NCI-H1417 (cell line): ENCODE measurements at regions not wholly inside any gene's neighbourhood (a gene's known extent, or its start where the extent isn't known, plus 50 kb on each side); places are given as distances from the start of the nearest gene placed in this dataset.

ENCODE experiments used
- DNase-seq, 3 experiments: peaks; one replicate each; lab custom pipeline; 2025; lab: John Stamatoyannopoulos, UW

DNA sequence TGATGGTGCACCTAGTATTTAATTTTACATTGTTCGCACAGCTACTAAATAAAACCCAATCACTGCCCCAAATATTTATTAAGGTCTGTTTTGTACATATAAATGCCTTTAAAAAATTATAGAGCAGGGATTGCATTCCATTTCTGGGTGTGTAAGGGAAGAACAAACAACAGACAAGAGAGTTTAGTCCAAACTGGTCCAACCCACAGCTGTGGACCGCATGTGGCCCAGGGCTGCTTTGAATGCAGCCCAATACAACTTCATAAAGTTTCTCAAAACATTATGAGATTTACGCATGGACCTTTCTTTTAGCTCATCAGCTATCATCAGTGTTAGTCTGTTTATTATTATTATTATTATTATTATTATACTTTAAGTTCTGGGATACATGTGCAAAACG, 114.8 kb upstream of the LRATD1 start:
- no peak for DNase-seq

DNA sequence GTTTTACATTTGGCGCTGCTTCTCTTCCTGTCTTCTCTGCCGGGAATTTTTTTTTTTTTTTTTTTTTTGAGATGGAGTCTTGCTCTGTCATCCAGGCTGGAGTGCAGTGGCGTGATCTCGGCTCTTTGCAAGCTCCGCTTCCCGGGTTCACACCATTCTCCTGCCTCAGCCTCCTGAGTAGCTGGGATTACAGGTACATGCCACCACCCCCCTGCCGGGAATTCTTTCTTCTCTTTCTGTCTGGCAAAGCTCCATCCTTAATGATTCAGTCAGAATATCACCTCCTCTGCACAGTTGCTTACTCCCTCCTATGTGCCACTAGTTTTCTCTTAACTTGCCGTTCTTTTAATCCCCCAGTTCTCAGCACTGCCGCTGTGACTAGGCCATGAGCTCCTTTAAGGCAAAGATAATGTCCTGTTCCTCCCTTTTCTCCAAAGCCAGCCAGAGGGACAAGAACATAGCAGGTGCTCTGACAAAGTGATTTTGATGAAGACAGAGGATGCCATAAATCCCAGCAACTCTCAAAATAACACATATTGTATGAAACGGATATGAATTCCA, 112.1 kb upstream of the LRATD1 start:
- no peak for DNase-seq

DNA sequence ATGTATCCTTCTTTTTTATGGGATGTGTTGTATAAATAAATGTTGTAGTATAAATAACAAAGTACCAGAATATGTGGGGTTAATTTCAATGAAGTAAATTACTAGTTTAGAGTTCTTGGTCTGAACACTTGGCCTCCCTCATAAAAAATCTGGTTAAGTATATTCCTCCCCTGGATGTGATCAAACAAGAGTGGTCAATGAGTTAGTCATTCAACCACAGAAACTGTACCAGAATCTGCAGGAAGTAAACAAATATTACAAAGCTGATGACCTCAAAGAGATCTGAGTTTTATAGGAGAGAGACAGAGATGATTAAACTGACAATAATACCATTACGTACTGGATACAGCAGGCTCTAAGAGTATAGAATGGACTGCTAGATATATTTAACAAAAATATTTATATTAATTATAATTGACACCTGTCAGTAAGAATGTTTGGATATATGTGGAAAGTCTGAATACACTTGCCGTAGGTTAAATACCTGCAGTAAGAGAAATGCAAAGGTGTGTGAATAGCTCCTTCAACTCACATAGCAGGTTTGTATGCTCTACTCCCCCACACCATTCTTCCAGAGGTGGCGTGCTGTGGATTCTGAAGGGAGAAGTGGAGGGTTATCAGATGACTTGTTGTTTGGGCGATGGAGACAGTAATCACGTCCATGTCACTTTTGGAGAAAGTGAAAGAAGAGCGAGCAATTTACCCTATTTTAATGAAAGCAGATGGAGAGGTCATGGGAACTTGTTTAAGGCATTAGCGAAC, 108.3 kb upstream of the LRATD1 start:
- DNase-seq: no peak

GRCh38 chr2:14524803-14525080, 107.8 kb upstream of the LRATD1 start:
- DNase-seq: no peak

DNA sequence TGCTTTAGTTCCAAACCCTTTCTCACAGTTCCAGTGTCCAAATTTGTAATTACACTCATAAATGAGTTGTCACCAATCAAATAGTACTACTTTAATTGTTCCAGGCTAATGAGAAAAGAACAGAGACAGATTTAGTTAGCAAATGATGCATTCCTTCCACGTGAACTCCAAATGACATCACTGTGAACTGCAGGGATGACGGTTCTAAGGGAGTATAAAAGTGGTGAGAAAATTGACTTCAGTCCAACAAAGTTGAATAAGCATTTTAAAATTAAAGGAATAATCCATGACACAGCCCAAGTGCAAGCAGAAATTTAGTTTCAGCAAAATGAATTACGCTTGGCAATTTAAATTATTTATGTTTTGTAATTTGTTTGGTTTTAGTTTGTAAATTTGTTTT, 102.0 kb upstream of the LRATD1 start:
- DNase-seq: no peak

DNA sequence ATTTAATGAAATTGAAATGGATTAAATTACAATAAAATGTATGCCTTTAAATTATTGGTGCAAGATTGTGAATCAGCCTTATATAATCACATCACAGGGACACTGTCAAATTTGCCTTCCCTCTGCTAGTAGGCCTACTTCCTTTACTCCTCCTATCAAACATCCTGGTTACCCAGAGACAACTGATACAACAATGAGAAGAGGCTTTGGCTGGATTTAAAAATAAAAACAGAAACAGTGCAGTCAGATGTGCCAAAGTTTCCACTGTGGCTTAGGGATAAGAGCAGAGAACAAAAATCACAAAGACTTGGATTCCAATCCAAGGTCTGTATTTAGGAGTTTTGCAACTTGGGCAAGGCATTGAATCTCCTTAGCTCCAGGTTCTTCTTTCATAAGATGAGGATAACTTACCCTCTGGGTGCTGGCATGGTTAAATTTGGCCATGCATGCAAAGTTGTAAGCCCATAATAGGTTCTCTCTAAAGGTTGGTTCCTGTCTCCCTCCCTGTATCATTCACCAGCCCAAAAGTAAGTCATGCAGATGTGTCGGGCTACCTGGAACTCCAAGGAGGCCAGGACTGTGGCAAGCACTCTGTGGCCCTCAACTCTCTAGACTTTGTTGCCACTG, 99.3 kb upstream of the LRATD1 start:
- DNase-seq: no peak

DNA sequence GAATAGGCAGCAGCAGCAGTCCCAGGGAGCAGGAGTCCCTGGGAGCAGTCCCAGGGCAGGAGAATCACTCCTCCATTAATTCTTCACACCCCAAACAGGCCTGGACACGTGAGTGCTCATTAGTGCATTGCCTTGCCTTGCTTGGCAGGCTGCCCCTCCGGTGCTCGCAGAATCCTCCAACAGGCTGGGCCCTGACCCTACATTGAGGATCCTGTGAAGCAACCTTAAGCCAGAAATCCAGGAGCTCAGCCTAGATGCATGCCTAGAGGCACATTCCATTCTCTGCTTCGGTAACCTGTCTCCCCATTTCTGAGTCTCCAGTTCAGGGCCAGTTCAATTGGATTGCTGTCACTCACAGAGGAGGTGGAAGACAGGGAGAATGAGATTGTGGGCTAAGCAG, 97.4 kb upstream of the LRATD1 start:
- no peak for DNase-seq

- no peak for DNase-seq
Measured at GRCh38 chr2:14536976-14537375, 95.5 kb upstream of the LRATD1 start.

- no peak for DNase-seq
Measured at GRCh38 chr2:14540015-14540414, 92.5 kb upstream of the LRATD1 start.

- peak in 2 of 3 experiments; percentile 23 to 69 for DNase-seq
Measured at GRCh38 chr2:14543284-14543683, 89.2 kb upstream of the LRATD1 start.

GRCh38 chr2:14544247-14544646, 88.3 kb upstream of the LRATD1 start:
- no peak for DNase-seq

GRCh38 chr2:14547830-14548229, 84.7 kb upstream of the LRATD1 start:
- no peak for DNase-seq

DNA sequence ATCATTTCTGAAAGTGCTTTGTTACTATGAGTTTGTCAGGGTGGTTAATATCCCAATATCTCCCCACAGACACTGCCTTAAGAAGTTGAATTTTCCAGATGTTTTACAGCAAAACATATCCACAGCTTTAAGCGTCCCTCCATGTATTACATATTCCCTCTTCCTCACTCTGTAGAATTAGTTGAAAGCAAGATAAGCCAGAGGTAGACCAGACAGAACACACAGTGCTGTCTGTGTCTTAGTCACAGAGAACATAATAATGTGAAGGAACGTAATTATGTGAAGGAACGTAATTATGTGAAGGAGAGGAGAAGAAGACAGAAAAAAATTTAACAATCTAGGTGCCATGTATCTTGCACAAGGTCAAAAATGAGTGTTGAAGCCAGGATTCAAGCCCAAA, 81.9 kb upstream of the LRATD1 start:
- DNase-seq: no peak

DNA sequence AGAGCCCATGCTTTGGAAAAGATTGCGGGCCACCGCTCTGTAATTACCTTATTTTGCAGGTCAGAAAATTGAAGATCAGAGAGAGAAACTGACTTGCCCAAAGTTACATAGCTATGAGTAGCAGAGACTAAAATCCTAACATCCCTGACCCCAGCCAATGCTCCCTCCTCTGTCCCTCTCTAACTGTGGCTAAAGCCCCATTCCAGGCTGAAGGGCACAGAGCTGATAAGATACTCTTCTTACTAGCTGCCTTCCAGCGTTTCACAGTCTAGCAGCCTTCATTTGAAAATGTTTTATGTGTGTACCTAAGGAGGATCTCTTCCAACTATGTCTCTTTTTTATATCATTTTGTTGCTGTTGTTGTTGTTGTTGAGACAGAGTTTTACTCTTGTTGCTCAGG, 81.4 kb upstream of the LRATD1 start:
- DNase-seq: no peak

GRCh38 chr2:14552286-14552685, 80.2 kb upstream of the LRATD1 start:
- DNase-seq: no peak

- DNase-seq: no peak
Measured at GRCh38 chr2:14552818-14553217, 79.7 kb upstream of the LRATD1 start.

- DNase-seq: no peak
Measured at GRCh38 chr2:14554849-14555545, 77.5 kb upstream of the LRATD1 start.

DNA sequence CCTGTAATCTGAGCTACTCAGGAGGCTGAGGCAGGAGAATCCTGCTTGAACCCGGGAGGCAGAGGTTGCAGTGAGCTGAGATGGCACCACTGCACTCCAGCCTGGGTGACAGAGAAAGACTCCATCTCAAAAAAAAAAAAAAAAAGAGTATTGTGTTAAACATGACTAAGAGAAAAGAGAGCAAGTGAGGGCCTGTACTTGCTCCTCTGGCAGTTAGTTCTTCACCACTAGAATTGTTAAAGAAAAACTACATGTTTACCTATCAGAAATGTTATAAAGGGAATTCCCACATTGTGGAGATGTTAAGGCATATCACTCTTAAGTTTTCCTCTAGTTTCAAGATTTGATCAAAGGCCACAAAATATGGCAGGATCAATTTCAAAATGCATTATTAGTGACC, 75.4 kb upstream of the LRATD1 start:
- DNase-seq: no peak

DNA sequence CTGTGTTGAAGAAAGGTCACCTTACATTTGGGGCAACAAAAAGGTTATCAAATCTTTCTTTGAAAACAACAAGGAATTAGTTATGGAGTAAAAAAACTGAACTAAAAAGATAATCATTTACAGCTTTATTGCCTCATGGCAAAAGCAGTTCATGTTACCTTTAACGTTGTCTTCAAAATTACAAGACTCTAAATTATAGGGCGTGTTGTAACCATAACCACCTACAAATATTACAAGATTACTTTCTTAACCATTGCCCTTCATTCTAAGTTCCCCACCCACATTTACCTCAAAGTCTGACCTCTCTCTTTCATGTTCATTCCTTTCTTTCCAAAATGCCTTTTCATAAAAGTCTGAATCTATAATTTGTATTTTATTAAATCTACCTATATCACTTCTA, 74.6 kb upstream of the LRATD1 start:
- no peak for DNase-seq

DNA sequence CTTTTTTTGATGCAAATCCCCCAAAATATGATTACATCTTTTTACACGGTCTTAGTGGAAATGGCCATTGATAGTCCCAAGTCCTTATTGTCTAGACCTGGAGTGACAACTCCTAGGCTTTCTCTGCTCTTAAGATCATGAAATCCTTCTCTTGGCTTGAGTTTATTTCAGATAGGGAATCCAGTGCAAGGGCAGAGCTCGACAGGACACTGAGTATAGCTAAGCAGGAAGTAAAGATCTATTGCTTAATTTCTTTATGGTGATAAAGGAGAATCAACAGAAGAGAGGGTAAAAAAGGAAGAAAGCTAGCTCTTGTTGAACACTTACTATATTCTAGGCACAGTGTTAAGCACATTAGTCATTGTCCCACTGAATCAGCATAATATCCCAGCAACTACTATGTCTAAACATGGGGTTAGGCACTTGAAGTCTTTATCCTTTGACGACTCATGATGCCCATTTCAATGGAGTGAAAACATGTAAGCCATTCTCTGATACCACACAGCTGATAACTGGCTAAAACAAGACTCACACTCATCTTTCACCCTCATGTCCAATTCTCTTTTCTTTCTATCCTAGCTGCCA, 74.1 kb upstream of the LRATD1 start:
- no peak for DNase-seq

GRCh38 chr2:14560716-14561115, 71.8 kb upstream of the LRATD1 start:
- peak in 1 of 3 experiments; percentile 80 for DNase-seq

GRCh38 chr2:14563324-14563723, 69.2 kb upstream of the LRATD1 start:
- DNase-seq: no peak

GRCh38 chr2:14565666-14566065, 66.9 kb upstream of the LRATD1 start:
- peak in 2 of 3 experiments; percentile 21 to 58 for DNase-seq
